OCI-LY7 (cell line): ENCODE measurements at regions not wholly inside any gene's neighbourhood (a gene's known extent, or its start where the extent isn't known, plus 50 kb on each side); places are given as distances from the start of the nearest gene placed in this dataset.

Experiments used
- BruUV-seq: library from RNA; stranded (reverse); fragments of 400-500 nt; replicated peaks from 2 replicates; lab custom pipeline; 2021; lab: Mats Ljungman, UMichigan
- CTCF ChIA-PET: fragments of 300-600 bp; sonication (Branson Sonifier 250); formaldehyde crosslinking; loops from one replicate; lab custom pipeline; 2022; ENCODE audit warnings: antibody characterized with exemption; ENCODE audit not compliant: unreplicated experiment; lab: Charles Lee
- POLR2A ChIA-PET: fragments of 300-600 bp; sonication (Branson Sonifier 250); formaldehyde crosslinking; loops from one replicate; lab custom pipeline; 2022; ENCODE audit warnings: antibody characterized with exemption; lab: Charles Lee
- DNase-seq: peaks from one replicate; pipeline ENCODE4 v3.0.0-alpha.2; 2015; ENCODE audit warnings: low spot score
- H2AFZ ChIP-seq: fragments of 200-600 bp; sonication (generic), shearing (Covaris generic); 2 replicates; pipeline ENCODE4 v1.6.1; 2014; ENCODE audit warnings: mild to moderate bottlenecking, antibody characterized with exemption, low read length, moderate library complexity
- H3K27ac ChIP-seq: fragments of 200-600 bp; sonication (generic); 2 replicates; pipeline ENCODE4 v1.5.1; 2014; ENCODE audit warnings: mixed run types, low read depth, mild to moderate bottlenecking, moderate library complexity, low read length, inconsistent platforms; ENCODE audit not compliant: poor library complexity, severe bottlenecking
- H3K36me3 ChIP-seq: fragments of 200-600 bp; sonication (generic); 2 replicates; pipeline ENCODE4 v1.6.1; 2014; ENCODE audit warnings: mild to moderate bottlenecking, antibody characterized with exemption, low read length, moderate library complexity, mixed read lengths; ENCODE audit not compliant: insufficient read depth
- H3K4me1 ChIP-seq: fragments of 200-600 bp; sonication (generic); 2 replicates; pipeline ENCODE4 v1.5.1; 2014; ENCODE audit warnings: mild to moderate bottlenecking, low read length; ENCODE audit not compliant: insufficient read depth, poor library complexity, severe bottlenecking
- H3K4me2 ChIP-seq: fragments of 200-600 bp; sonication (generic); 2 replicates; pipeline ENCODE4 v1.6.1; 2014; ENCODE audit warnings: mild to moderate bottlenecking, low read length
- H3K4me3 ChIP-seq: fragments of 200-600 bp; sonication (generic); 2 replicates; pipeline ENCODE4 v1.5.1; 2014; ENCODE audit warnings: mild to moderate bottlenecking, low read depth, low read length; ENCODE audit not compliant: poor library complexity, severe bottlenecking
- H3K79me2 ChIP-seq: fragments of 200-600 bp; sonication (generic); 2 replicates; pipeline ENCODE4 v1.6.1; 2016; ENCODE audit warnings: low read depth, mild to moderate bottlenecking, low read length, moderate library complexity, mixed read lengths; ENCODE audit not compliant: insufficient read depth
- H3K9me2 ChIP-seq: fragments of 200-600 bp; sonication (generic); 2 replicates; pipeline ENCODE4 v1.6.1; 2016; ENCODE audit warnings: mild to moderate bottlenecking, low read length, mixed read lengths; ENCODE audit not compliant: insufficient read depth
- H3K9me3 ChIP-seq: fragments of 200-600 bp; sonication (generic); 2 replicates; pipeline ENCODE4 v1.6.1; 2014; ENCODE audit warnings: mild to moderate bottlenecking, mixed run types, low read length, mixed read lengths
- H4K20me1 ChIP-seq: fragments of 200-600 bp; sonication (generic); 2 replicates; pipeline ENCODE4 v1.6.1; 2014; ENCODE audit warnings: mild to moderate bottlenecking, antibody characterized with exemption, low read length, moderate library complexity, mixed read lengths; ENCODE audit not compliant: insufficient read depth
- EZH2phosphoT487 ChIP-seq: fragments of 200-600 bp; sonication (generic); IDR thresholded peaks from 2 replicates; pipeline ENCODE4 v1.6.1; 2018; ENCODE audit warnings: low read depth, borderline replicate concordance, mild to moderate bottlenecking, mixed run types, antibody characterized with exemption, low read length, moderate library complexity, mixed read lengths
- intact Hi-C: fragments of 100-400 bp; cut with micrococcal nuclease; formaldehyde crosslinking; loops from one replicate; pipeline ENCODE4 v1.10.0; 2022; ENCODE audit not compliant: unreplicated experiment
- TF ChIP-seq, protein P1 (sequence below): fragments of 200-600 bp; sonication (generic); conservative IDR thresholded peaks from 2 replicates; pipeline ENCODE4 v1.5.1; 2014; ENCODE audit warnings: mild to moderate bottlenecking, antibody characterized with exemption, low read length, moderate library complexity, mixed read lengths

DNA sequence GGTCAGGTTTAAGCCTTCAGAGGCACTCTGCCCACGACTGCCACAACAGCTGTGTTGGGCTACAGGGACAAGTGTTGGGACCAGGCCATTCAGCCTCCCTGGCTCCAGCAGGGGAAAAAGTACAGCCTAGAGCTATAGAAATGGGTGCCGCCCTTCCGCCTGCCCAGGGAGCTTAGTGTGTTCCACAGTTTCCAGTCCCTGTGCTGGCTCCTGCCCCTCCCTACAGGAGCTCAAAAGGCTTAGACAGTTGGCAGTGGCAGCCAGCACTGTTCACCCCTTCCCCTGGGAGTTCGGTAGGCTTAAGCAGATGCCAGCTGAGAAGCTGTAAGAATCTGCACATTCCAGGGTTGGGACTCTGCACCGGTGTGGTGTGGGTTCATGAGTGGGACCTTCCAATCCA lies 408.2 kb upstream of the INTU start:
- no peaks in the 10 kb centered on the region for H3K9me3 ChIP-seq
- H3K36me3 ChIP-seq: no peaks in the 10 kb centered on the region
- intact Hi-C loops: no loop called here
- H2AFZ ChIP-seq: no peak overlapping the region
- H3K9me2 ChIP-seq: no peaks in the 10 kb centered on the region
- no peak overlapping the region for H3K27ac ChIP-seq
- ChIA-PET POLR2A (no interaction called here), CTCF (no interaction called here)
- H3K4me1 ChIP-seq: no peaks in the 10 kb centered on the region
- H3K4me2 ChIP-seq: no peak overlapping the region
- H4K20me1 ChIP-seq: no peaks in the 10 kb centered on the region
- no peaks in the 10 kb centered on the region for H3K79me2 ChIP-seq
- no peak for DNase-seq
- TF ChIP-seq EZH2phosphoT487: no peak
- TF ChIP-seq, protein P1, sequence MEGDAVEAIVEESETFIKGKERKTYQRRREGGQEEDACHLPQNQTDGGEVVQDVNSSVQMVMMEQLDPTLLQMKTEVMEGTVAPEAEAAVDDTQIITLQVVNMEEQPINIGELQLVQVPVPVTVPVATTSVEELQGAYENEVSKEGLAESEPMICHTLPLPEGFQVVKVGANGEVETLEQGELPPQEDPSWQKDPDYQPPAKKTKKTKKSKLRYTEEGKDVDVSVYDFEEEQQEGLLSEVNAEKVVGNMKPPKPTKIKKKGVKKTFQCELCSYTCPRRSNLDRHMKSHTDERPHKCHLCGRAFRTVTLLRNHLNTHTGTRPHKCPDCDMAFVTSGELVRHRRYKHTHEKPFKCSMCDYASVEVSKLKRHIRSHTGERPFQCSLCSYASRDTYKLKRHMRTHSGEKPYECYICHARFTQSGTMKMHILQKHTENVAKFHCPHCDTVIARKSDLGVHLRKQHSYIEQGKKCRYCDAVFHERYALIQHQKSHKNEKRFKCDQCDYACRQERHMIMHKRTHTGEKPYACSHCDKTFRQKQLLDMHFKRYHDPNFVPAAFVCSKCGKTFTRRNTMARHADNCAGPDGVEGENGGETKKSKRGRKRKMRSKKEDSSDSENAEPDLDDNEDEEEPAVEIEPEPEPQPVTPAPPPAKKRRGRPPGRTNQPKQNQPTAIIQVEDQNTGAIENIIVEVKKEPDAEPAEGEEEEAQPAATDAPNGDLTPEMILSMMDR: no peak
- H3K4me3 ChIP-seq: no peak overlapping the region
- BruUV-seq: no TSS peak

DNA sequence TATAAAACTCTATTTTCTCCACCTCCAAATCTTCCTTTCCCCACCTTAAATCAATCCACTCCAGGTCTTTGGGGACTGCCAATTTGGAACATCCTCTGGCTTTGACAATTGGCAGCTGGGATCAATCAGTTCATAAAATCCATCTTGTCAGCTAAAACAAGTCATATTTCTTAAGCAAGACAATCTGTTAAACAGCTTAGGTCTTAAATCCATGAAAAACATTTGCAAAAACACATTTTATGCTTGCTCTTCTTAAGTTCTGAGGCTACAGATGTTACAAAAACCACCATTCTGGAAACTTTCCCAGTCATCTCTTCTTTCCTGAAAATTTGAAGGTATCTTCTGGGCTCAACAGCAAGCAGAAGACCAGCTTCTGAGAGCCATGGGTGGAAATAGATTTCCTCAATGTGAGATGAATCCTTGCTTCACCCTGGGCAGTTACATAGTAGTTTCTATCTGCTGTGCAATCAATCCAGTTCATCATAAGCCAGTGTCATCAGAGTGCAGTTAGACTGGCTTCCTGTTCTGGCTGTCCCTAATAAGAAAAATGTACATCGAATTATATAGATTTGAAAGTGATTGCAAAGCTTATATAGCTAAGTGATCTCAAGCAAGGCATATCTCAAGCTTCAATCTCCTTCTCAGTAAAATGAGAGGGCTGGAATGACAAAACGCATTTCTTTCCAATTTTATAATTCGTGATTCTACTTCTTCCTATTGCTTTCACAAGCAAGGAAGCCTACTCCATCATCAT lies 402.7 kb upstream of the INTU start:
- CTCF ChIA-PET: no interaction called here
- DNase-seq: no peak
- H3K9me2 ChIP-seq: no peaks in the 10 kb centered on the region
- H3K36me3 ChIP-seq: no peaks in the 10 kb centered on the region
- H3K4me3 ChIP-seq: no peak overlapping the region
- H3K9me3 ChIP-seq: no peaks in the 10 kb centered on the region
- no peak overlapping the region for H2AFZ ChIP-seq
- no peak for TF ChIP-seq EZH2phosphoT487
- TF ChIP-seq, protein P1: no peak
- POLR2A ChIA-PET: interaction anchor here (0.6 kb wide), 1 partner anchor 567 kb away, joined by 3 read pairs; no protein-coding TSS in a partner anchor
- H4K20me1 ChIP-seq: no peaks in the 10 kb centered on the region
- H3K79me2 ChIP-seq: no peaks in the 10 kb centered on the region
- H3K4me1 ChIP-seq: no peaks in the 10 kb centered on the region
- no peak overlapping the region for H3K4me2 ChIP-seq
- no TSS peak for BruUV-seq
- intact Hi-C loops: no loop called here
- H3K27ac ChIP-seq: no peak overlapping the region

DNA sequence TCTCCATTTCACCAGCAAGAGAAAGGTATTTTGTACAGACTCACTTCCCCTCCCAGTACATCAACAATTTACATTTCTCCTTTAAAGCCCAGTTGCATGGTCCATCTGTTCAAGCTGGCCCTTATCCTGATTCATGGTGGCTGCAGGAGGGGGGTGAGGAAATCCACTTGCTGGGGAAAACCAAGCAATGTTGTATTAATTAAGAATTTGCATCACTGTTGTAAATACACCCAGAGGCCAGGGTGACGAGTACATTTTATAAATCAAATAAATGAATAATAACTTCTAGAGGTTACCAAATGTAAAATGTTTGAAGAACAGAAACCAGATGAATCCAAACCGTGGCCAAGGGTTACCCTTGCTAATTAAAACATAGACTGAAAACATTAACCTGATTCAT lies 395.9 kb upstream of the INTU start:
- no TSS peak for BruUV-seq
- no peaks in the 10 kb centered on the region for H3K36me3 ChIP-seq
- no peaks in the 10 kb centered on the region for H3K79me2 ChIP-seq
- no peak overlapping the region for H3K4me3 ChIP-seq
- H3K27ac ChIP-seq: no peak overlapping the region
- H3K4me2 ChIP-seq: no peak overlapping the region
- no peak for TF ChIP-seq EZH2phosphoT487
- TF ChIP-seq, protein P1: no peak
- H3K4me1 ChIP-seq: no peaks in the 10 kb centered on the region
- no peaks in the 10 kb centered on the region for H3K9me2 ChIP-seq
- H3K9me3 ChIP-seq: no peaks in the 10 kb centered on the region
- H4K20me1 ChIP-seq: no peaks in the 10 kb centered on the region
- ChIA-PET POLR2A (no interaction called here), CTCF (no interaction called here)
- intact Hi-C loops: no loop called here
- H2AFZ ChIP-seq: no peak overlapping the region
- no peak for DNase-seq
